PC-3 (cell line): ENCODE measurements at regions not wholly inside any gene's neighbourhood (a gene's known extent, or its start where the extent isn't known, plus 50 kb on each side); places are given as distances from the start of the nearest gene placed in this dataset.

ENCODE experiments used
- ATAC-seq: fragments of 200-7000 bp; cut with Tn5 transposase; 2 replicates; pipeline ENCODE4 v1.9.1; 2020; ENCODE audit warnings: mild to moderate bottlenecking, moderate library complexity
- BruUV-seq: library from RNA; stranded (reverse); fragments of 400-500 nt; replicated peaks from 2 replicates; lab custom pipeline; 2021; lab: Mats Ljungman, UMichigan
- CTCF ChIA-PET: fragments of 300-600 bp; sonication (Branson Sonifier 250); formaldehyde crosslinking; loops from one replicate; lab custom pipeline; 2022; ENCODE audit warnings: antibody characterized with exemption; lab: Charles Lee
- POLR2A ChIA-PET: fragments of 300-600 bp; sonication (Branson Sonifier 250); formaldehyde crosslinking; loops from one replicate; lab custom pipeline; 2022; ENCODE audit warnings: antibody characterized with exemption; ENCODE audit not compliant: unreplicated experiment; lab: Charles Lee
- DNase-seq: peaks from one replicate; pipeline ENCODE4 v3.0.0-alpha.2; 2015
- H2AFZ ChIP-seq: fragments of 300-600 bp; sonication (generic); 2 replicates; pipeline ENCODE4 v1.6.0; 2016; ENCODE audit warnings: antibody characterized with exemption, low read length
- H3F3A ChIP-seq: fragments of 300-600 bp; sonication (generic); one replicate; pipeline ENCODE4 v1.6.0; 2017; ENCODE audit warnings: antibody characterized with exemption, low read length, control low read depth, mild to moderate bottlenecking; ENCODE audit not compliant: unreplicated experiment
- H3K27ac ChIP-seq: fragments of 300-600 bp; sonication (generic); 2 replicates; pipeline ENCODE4 v1.5.1; 2016; ENCODE audit warnings: mild to moderate bottlenecking, low read length
- H3K27me3 ChIP-seq: fragments of 300-600 bp; sonication (generic); 2 replicates; pipeline ENCODE4 v1.6.1; 2016; ENCODE audit warnings: low read length, mixed read lengths
- H3K36me3 ChIP-seq: fragments of 300-600 bp; sonication (generic); 2 replicates; pipeline ENCODE4 v1.6.1; 2016; ENCODE audit warnings: low read depth, mixed run types, low read length, mixed read lengths
- H3K4me1 ChIP-seq: fragments of 300-600 bp; sonication (generic); 2 replicates; pipeline ENCODE4 v1.5.1; 2016; ENCODE audit warnings: low read length; ENCODE audit not compliant: insufficient read depth
- H3K4me2 ChIP-seq: fragments of 300-600 bp; sonication (generic); 2 replicates; pipeline ENCODE4 v1.6.0; 2016; ENCODE audit warnings: low read length
- H3K4me3 ChIP-seq: fragments of 300-600 bp; sonication (generic); 2 replicates; pipeline ENCODE4 v1.5.1; 2016; ENCODE audit warnings: mild to moderate bottlenecking, low read length, mixed read lengths
- H3K79me2 ChIP-seq: fragments of 300-600 bp; sonication (generic); 2 replicates; pipeline ENCODE4 v1.6.1; 2017; ENCODE audit warnings: low read length, mixed read lengths
- H3K9ac ChIP-seq: fragments of 300-600 bp; sonication (generic); 2 replicates; pipeline ENCODE4 v1.6.0; 2016; ENCODE audit warnings: mild to moderate bottlenecking, low read length
- H3K9me2 ChIP-seq: fragments of 300-600 bp; sonication (generic); replicated peaks from 2 replicates; pipeline ENCODE4 v1.6.1; 2016; ENCODE audit warnings: mixed run types, low read length, mixed read lengths
- H3K9me3 ChIP-seq: fragments of 300-600 bp; sonication (generic); 2 replicates; pipeline ENCODE4 v1.6.1; 2016; ENCODE audit warnings: low read length, mixed read lengths
- H4K20me1 ChIP-seq: fragments of 300-600 bp; sonication (generic); 2 replicates; pipeline ENCODE4 v1.6.1; 2016; ENCODE audit warnings: low read length, mixed read lengths
- CTCF ChIP-seq: fragments of 300-600 bp; sonication (generic); conservative IDR thresholded peaks from 2 replicates; pipeline ENCODE4 v1.5.1; 2017; ENCODE audit warnings: antibody characterized with exemption, low read depth, mild to moderate bottlenecking, low read length
- EZH2 ChIP-seq: fragments of 300-600 bp; sonication (generic); IDR thresholded peaks from one replicate; pipeline ENCODE4 v1.6.1; 2017; ENCODE audit warnings: antibody characterized with exemption, mild to moderate bottlenecking, low read length; ENCODE audit not compliant: unreplicated experiment
- EZH2phosphoT487 ChIP-seq: fragments of 300-600 bp; sonication (generic); IDR thresholded peaks from 2 replicates; pipeline ENCODE4 v1.6.1; 2018; ENCODE audit warnings: mild to moderate bottlenecking, antibody characterized with exemption, low read length, borderline replicate concordance
- intact Hi-C: fragments of 100-400 bp; cut with micrococcal nuclease; formaldehyde crosslinking; loops from 2 replicates; pipeline ENCODE4 v1.9.0; 2023

- Histone ChIP-seq H3K4me2 (peak overlapping the region; percentile 68), H3K27me3 (no peaks in the 10 kb centered on the region), H3F3A (peaks cover 3% of the 10 kb centered on the region), H3K27ac (peak overlapping the region; percentile 98), H3K9ac (peak overlapping the region; percentile 84), H3K4me3 (no peak overlapping the region), H4K20me1 (no peaks in the 10 kb centered on the region), H3K9me3 (no peaks in the 10 kb centered on the region), H3K4me1 (peaks cover 64% of the 10 kb centered on the region), H3K9me2 (no peaks in the 10 kb centered on the region), H3K36me3 (no peaks in the 10 kb centered on the region), H3K79me2 (peaks cover 6% of the 10 kb centered on the region), H2AFZ (no peak overlapping the region)
- peak; percentile 88 for ATAC-seq
- ChIA-PET CTCF (no interaction called here), POLR2A (interaction anchor here (0.7 kb wide), 1 partner anchor 197 kb away, joined by 6 read pairs; no protein-coding TSS in a partner anchor)
- peak; percentile 97 for DNase-seq
- intact Hi-C loops = loop anchor here (1.0 to 10.0 kb wide), 4 partner anchors 33 to 150 kb away; partner anchors contain the start of gene ZFP36L2
- TF ChIP-seq EZH2 = no peak
- TF ChIP-seq CTCF = no peak
- no peak for TF ChIP-seq EZH2phosphoT487
- no TSS peak for BruUV-seq
These were observed 151.3 kb downstream of the ZFP36L2 start for GRCh38 chr2:43075054-43075593.

GRCh38 chr2:43074592-43075053, 151.8 kb downstream of the ZFP36L2 start:
- BruUV-seq = TSS peak; percentile 84
- Histone ChIP-seq H3K79me2 (peaks cover 6% of the 10 kb centered on the region), H3K9ac (peak overlapping the region; percentile 84), H2AFZ (no peak overlapping the region), H4K20me1 (no peaks in the 10 kb centered on the region), H3K27me3 (no peaks in the 10 kb centered on the region), H3K9me2 (no peaks in the 10 kb centered on the region), H3K4me2 (peak overlapping the region; percentile 68), H3K9me3 (no peaks in the 10 kb centered on the region), H3K4me3 (0 out of 2 replicates have a peak overlapping the region, but pooled peaks have one; percentile 8), H3K36me3 (no peaks in the 10 kb centered on the region), H3F3A (peaks cover 3% of the 10 kb centered on the region), H3K4me1 (peaks cover 69% of the 10 kb centered on the region), H3K27ac (peak overlapping the region; percentile 98)
- ATAC-seq (no peak; the same call in 1 of the 2 replicates), DNase-seq (no peak)
- ChIA-PET POLR2A (interaction anchor here (0.7 kb wide), 1 partner anchor 196 kb away, joined by 6 read pairs; no protein-coding TSS in a partner anchor), CTCF (no interaction called here)
- TF ChIP-seq EZH2phosphoT487 = no peak
- no peak for TF ChIP-seq EZH2
- no peak for TF ChIP-seq CTCF
- intact Hi-C loops = loop anchor here (1.0 to 10.0 kb wide), 4 partner anchors 32 to 150 kb away; partner anchors contain the start of gene ZFP36L2

GRCh38 chr2:43074052-43074451, 152.4 kb downstream of the ZFP36L2 start:
- peak overlapping the region; percentile 8; the same call in 1 of the 2 replicates for H3K4me3 ChIP-seq
- CTCF ChIA-PET = no interaction called here

More at GRCh38 chr2:43074052-43074451, 152.4 kb downstream of the ZFP36L2 start:
- Histone ChIP-seq H3K27ac (peak overlapping the region; percentile 98), H3K9me2 (no peaks in the 10 kb centered on the region), H2AFZ (no peak overlapping the region), H4K20me1 (no peaks in the 10 kb centered on the region), H3K27me3 (no peaks in the 10 kb centered on the region), H3K79me2 (peaks cover 6% of the 10 kb centered on the region), H3K9ac (peak overlapping the region; percentile 84), H3K4me2 (peak overlapping the region; percentile 68), H3K4me1 (peaks cover 74% of the 10 kb centered on the region), H3F3A (peaks cover 3% of the 10 kb centered on the region), H3K9me3 (no peaks in the 10 kb centered on the region), H3K36me3 (no peaks in the 10 kb centered on the region)
- ATAC-seq (no peak), DNase-seq (no peak)
- BruUV-seq = no TSS peak
- POLR2A ChIA-PET = interaction anchor here (0.5 kb wide), 1 partner anchor 926 kb away, joined by 3 read pairs; no protein-coding TSS in a partner anchor
- no peak for TF ChIP-seq EZH2
- no peak for TF ChIP-seq CTCF
- intact Hi-C loops = loop anchor here (2.0 to 10.0 kb wide), 2 partner anchors 57 to 151 kb away; partner anchors contain the start of gene ZFP36L2
